Ovary (tissue), 7 donors: ENCODE measurements at regions not wholly inside any gene's neighbourhood (a gene's known extent, or its start where the extent isn't known, plus 50 kb on each side); places are given as distances from the start of the nearest gene placed in this dataset.

Experiments used
- DNase-seq, 5 donors: peaks; one replicate each; pipeline ENCODE4 v3.0.0-alpha.2; 2019 to 2020
- H3K27ac ChIP-seq, 2 donors: fragments of 200-600 bp; one replicate each; pipeline versions ENCODE4 v1.5.1 to v1.8.0; 2019 to 2022
- H3K27me3 ChIP-seq: fragments of 200-600 bp; one replicate; pipeline ENCODE4 v1.8.0; 2022
- H3K36me3 ChIP-seq: fragments of 200-600 bp; sonication (generic); one replicate; pipeline ENCODE4 v1.5.1; 2019
- H3K4me1 ChIP-seq: one replicate; pipeline ENCODE4 v1.8.1; 2013; ENCODE audit warnings: mild to moderate bottlenecking, moderate library complexity; ENCODE audit not compliant: insufficient read depth
- H3K4me3 ChIP-seq: fragments of 200-600 bp; sonication (generic); one replicate; pipeline ENCODE4 v1.5.1; 2017
- H3K9me3 ChIP-seq, 2 donors: fragments of 200-600 bp in 1 of 2; sonication (generic) in 1 of 2; one replicate each; pipeline versions ENCODE4 v1.5.1 to v1.8.1; 2013 to 2019; ENCODE audit warnings: mild to moderate bottlenecking in 1 of 2, moderate library complexity in 1 of 2
- EP300 ChIP-seq: sonication (generic); formaldehyde crosslinking; IDR thresholded peaks from one replicate; pipeline ENCODE4 v1.6.1; 2017; ENCODE audit warnings: antibody characterized with exemption
- POLR2A ChIP-seq: fragments of 450-650 bp; IDR thresholded peaks from one replicate; pipeline ENCODE4 v1.6.1; 2017; ENCODE audit warnings: antibody characterized with exemption, mild to moderate bottlenecking, moderate library complexity
- WGBS, 3 donors: extraction: QIAGEN DNeasy Blood & Tissue Kit in 1 of 3; methylation state at CpG; one replicate each; pipeline versions ENCODE4 v1.1.5 to v1.1.7; 2013 to 2017; 5-methylcytosine and 5-hydroxymethylcytosine counted together
- intact Hi-C, 4 donors: fragments of 100-400 bp; cut with DNase I; formaldehyde crosslinking; loops; one replicate each; pipeline versions ENCODE4 v1.11.0 to v1.15.1; 2022 to 2023
- TF ChIP-seq, protein P1 (sequence below), 3 donors: fragments of 450-650 bp in 2 of 3; fragments of 200-600 bp in 1 of 3; IDR thresholded peaks; one replicate each; pipeline versions ENCODE4 v1.5.1 to v1.8.0; 2016 to 2022; ENCODE audit warnings: antibody characterized with exemption in 3 of 3, mild to moderate bottlenecking in 1 of 3
- donor health status: DM: no; HTN: no; CAD: no; lungs with moderate emphysema.
- donor health status: DM: no; HTN: no; CAD: no.
- donor health status: Bipolar disorder and iron deficiency.
- donor health status: DM: no; HTN: no; CAD: no.
- donor health status: DM: yes; HTN: yes; CAD: no.

GRCh38 chr12:58487678-58488161 lies 432.6 kb downstream of the LRIG3 start:
- no peaks in the 10 kb centered on the region for H3K36me3 ChIP-seq
- no peaks in the 10 kb centered on the region for H3K4me1 ChIP-seq
- TF ChIP-seq EP300 (no peak), POLR2A (no peak)
- TF ChIP-seq, protein P1, sequence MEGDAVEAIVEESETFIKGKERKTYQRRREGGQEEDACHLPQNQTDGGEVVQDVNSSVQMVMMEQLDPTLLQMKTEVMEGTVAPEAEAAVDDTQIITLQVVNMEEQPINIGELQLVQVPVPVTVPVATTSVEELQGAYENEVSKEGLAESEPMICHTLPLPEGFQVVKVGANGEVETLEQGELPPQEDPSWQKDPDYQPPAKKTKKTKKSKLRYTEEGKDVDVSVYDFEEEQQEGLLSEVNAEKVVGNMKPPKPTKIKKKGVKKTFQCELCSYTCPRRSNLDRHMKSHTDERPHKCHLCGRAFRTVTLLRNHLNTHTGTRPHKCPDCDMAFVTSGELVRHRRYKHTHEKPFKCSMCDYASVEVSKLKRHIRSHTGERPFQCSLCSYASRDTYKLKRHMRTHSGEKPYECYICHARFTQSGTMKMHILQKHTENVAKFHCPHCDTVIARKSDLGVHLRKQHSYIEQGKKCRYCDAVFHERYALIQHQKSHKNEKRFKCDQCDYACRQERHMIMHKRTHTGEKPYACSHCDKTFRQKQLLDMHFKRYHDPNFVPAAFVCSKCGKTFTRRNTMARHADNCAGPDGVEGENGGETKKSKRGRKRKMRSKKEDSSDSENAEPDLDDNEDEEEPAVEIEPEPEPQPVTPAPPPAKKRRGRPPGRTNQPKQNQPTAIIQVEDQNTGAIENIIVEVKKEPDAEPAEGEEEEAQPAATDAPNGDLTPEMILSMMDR (IDR thresholded peaks at IDR 0.05), result no peak
- 27 to 48% (median 39%) methylated on average over 1 of the region's 1 CpG for WGBS, 3 donors
- intact Hi-C loops, result no loop called here
- no peak for DNase-seq
- H3K4me3 ChIP-seq, result no peak overlapping the region
- H3K27ac ChIP-seq, result no peak overlapping the region
- no peaks in the 10 kb centered on the region for H3K9me3 ChIP-seq
- no peaks in the 10 kb centered on the region for H3K27me3 ChIP-seq

GRCh38 chr12:58489394-58489793 lies 430.9 kb downstream of the LRIG3 start:
- Histone ChIP-seq H3K36me3 (no peaks in the 10 kb centered on the region), H3K4me1 (no peaks in the 10 kb centered on the region), H3K27ac (no peak overlapping the region), H3K9me3 (no peaks in the 10 kb centered on the region), H3K4me3 (no peak overlapping the region), H3K27me3 (no peaks in the 10 kb centered on the region)
- no peak for DNase-seq
- 60 to 87% (median 84%) methylated on average over 1 of the region's 1 CpG for WGBS, 3 donors
- TF ChIP-seq EP300 (no peak), POLR2A (no peak)
- TF ChIP-seq, protein P1 (IDR thresholded peaks at IDR 0.05), result no peak
- intact Hi-C loops, result no loop called here

- intact Hi-C loops, result no loop called here
- no peak for DNase-seq
- TF ChIP-seq EP300 (no peak), POLR2A (no peak)
- TF ChIP-seq, protein P1 (IDR thresholded peaks at IDR 0.05), result no peak
Observed at GRCh38 chr12:58491306-58491705, 429.0 kb downstream of the LRIG3 start.

DNA sequence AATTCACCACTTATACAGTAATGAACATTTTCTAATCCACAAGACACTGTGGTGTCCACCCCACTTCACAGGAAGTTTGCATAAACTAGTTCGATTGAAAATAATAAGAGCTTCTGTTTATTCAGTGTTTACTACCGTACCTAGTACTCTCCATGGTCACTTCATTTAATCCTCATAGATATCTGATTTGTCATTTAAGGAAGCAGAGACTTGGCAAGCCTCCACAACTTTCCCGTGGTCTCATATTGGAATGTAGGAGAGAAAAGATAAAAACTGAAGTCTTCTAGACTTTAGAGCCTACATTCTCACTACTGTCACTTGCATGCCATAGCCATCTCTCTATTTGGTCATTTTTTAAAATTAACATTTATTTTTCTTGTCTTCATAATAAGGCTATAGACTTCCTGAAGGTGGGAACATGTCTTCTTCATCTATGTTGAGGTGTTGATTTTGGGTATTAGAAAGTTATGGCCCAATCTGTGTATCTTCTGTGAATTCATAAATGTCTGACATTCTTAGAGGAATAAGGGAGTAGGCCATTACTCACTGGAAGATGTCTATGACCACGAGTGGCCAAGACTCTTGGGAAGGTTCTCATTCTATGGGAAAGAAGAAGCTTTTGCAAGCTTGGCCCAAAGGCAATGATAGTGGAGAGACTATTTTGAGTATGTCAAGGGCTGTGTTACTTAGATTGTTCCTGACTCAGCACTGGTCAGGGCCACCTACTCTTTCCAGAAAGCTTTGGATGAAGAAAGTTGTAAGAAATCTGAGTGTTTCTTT lies 423.7 kb downstream of the LRIG3 start:
- 66 to 77% (median 67%) methylated on average over 4 of the region's 4 CpGs for WGBS, 3 donors
- H3K27me3 ChIP-seq, result no peaks in the 10 kb centered on the region
- no peaks in the 10 kb centered on the region for H3K4me1 ChIP-seq
- TF ChIP-seq POLR2A, result no peak
- TF ChIP-seq, protein P1 (IDR thresholded peaks at IDR 0.05), result no peak
- no peak for TF ChIP-seq EP300
- no peaks in the 10 kb centered on the region for H3K9me3 ChIP-seq
- H3K27ac ChIP-seq, result no peak overlapping the region
- H3K36me3 ChIP-seq, result no peaks in the 10 kb centered on the region
- no peak for DNase-seq
- H3K4me3 ChIP-seq, result no peak overlapping the region
- intact Hi-C loops, result no loop called here

More at GRCh38 chr12:58491306-58491705, 429.0 kb downstream of the LRIG3 start:
- Histone ChIP-seq H3K4me1 (no peaks in the 10 kb centered on the region), H3K27ac (no peak overlapping the region), H3K9me3 (no peaks in the 10 kb centered on the region), H3K4me3 (no peak overlapping the region), H3K36me3 (no peaks in the 10 kb centered on the region), H3K27me3 (no peaks in the 10 kb centered on the region)
- 70 to 85% (median 75%) methylated on average over 3 of the region's 3 CpGs for WGBS, 3 donors
